Body of pancreas (tissue), 4 donors: ENCODE measurements at regions not wholly inside any gene's neighbourhood (a gene's known extent, or its start where the extent isn't known, plus 50 kb on each side); places are given as distances from the start of the nearest gene placed in this dataset.

ENCODE experiments used
- ATAC-seq: fragments of 150-250 bp; one replicate; pipeline ENCODE4 v1.9.1; 2016
- DNase-seq, 4 donors: peaks; one replicate each; pipeline ENCODE4 v3.0.0-alpha.2; 2019
- H3K27ac ChIP-seq, 4 donors: fragments of 200-600 bp; sonication (generic); 1 replicate in 3 of 4; 2 replicates in 1 of 4; pipeline versions ENCODE4 v1.5.1 to v1.6.1; 2016 to 2019; ENCODE audit warnings: mild to moderate bottlenecking in 1 of 4, mixed read lengths in 1 of 4, moderate library complexity in 1 of 4
- H3K27me3 ChIP-seq, 2 donors: fragments of 200-600 bp; sonication (generic); one replicate each; pipeline ENCODE4 v1.6.0; 2016; ENCODE audit warnings: mild to moderate bottlenecking in 1 of 2
- H3K36me3 ChIP-seq, 2 donors: fragments of 200-600 bp; sonication (generic); replicated peaks in 1 of 2; 2 replicates each; pipeline ENCODE4 v1.5.1; 2016; ENCODE audit warnings: low read depth in 2 of 2; ENCODE audit not compliant: insufficient read depth in 1 of 2
- H3K4me1 ChIP-seq: fragments of 200-600 bp; sonication (generic); one replicate; pipeline ENCODE4 v1.6.0; 2016
- H3K4me3 ChIP-seq, 2 donors: fragments of 200-600 bp; sonication (generic); 1 replicate in 1 of 2; 2 replicates in 1 of 2; pipeline ENCODE4 v1.5.1; 2016 to 2019
- H3K9me3 ChIP-seq, 3 donors: fragments of 200-600 bp; sonication (generic); 1 replicate in 2 of 3; 2 replicates in 1 of 3; pipeline ENCODE4 v1.5.1; 2016
- POLR2A ChIP-seq, 3 donors: fragments of 450-650 bp; IDR thresholded peaks; one replicate each; pipeline ENCODE4 v1.6.1; 2016; ENCODE audit warnings: antibody characterized with exemption in 3 of 3, mild to moderate bottlenecking in 2 of 3
- WGBS, 2 donors: methylation state at CpG; one replicate each; pipeline ENCODE4 v1.1.5; 2017; 5-methylcytosine and 5-hydroxymethylcytosine counted together
- intact Hi-C: fragments of 100-400 bp; cut with DNase I; formaldehyde crosslinking; loops from one replicate; pipeline ENCODE4 v1.15.1; 2023
- TF ChIP-seq, protein P1 (sequence below), 7 experiments: fragments of 450-650 bp in 4 of 7; fragments of 200-600 bp in 3 of 7; sonication (generic) in 3 of 7; IDR thresholded peaks; one replicate each; pipeline ENCODE4 v1.5.1; 2016 to 2019; ENCODE audit warnings: antibody characterized with exemption in 7 of 7

DNA sequence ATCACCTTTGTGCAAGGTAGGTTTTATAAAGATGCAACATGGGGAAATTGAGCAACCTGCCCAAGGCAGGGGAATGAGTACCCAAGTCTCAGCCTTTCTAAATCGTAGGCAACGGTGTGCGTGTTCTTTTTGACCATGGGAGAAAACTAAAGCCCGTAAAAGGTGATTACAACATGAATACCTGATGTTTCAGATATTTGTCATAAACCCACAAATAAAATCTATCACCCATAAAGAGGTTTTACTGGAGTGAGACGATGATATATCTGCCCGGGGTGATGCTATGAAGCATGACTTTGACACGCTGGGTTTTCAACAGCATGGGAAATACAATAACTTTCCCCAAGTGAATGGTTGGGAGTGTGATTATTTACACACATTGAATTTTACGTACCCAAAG is 406.3 kb upstream of the KLF6 start:
- Histone ChIP-seq H3K27ac (no peak overlapping the region), H3K9me3 (no peaks in the 10 kb centered on the region), H3K27me3 (no peaks in the 10 kb centered on the region), H3K4me3 (no peak overlapping the region), H3K36me3 (no peaks in the 10 kb centered on the region), H3K4me1 (no peaks in the 10 kb centered on the region)
- intact Hi-C loops: no loop called here
- 73 to 76% methylated on average over 8 of the region's 8 CpGs for WGBS, 2 donors
- DNase-seq (no peak), ATAC-seq (no peak)
- TF ChIP-seq POLR2A (IDR thresholded peaks at IDR 0.05): no peak
- TF ChIP-seq, protein P1, sequence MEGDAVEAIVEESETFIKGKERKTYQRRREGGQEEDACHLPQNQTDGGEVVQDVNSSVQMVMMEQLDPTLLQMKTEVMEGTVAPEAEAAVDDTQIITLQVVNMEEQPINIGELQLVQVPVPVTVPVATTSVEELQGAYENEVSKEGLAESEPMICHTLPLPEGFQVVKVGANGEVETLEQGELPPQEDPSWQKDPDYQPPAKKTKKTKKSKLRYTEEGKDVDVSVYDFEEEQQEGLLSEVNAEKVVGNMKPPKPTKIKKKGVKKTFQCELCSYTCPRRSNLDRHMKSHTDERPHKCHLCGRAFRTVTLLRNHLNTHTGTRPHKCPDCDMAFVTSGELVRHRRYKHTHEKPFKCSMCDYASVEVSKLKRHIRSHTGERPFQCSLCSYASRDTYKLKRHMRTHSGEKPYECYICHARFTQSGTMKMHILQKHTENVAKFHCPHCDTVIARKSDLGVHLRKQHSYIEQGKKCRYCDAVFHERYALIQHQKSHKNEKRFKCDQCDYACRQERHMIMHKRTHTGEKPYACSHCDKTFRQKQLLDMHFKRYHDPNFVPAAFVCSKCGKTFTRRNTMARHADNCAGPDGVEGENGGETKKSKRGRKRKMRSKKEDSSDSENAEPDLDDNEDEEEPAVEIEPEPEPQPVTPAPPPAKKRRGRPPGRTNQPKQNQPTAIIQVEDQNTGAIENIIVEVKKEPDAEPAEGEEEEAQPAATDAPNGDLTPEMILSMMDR (IDR thresholded peaks at IDR 0.05): no peak

DNA sequence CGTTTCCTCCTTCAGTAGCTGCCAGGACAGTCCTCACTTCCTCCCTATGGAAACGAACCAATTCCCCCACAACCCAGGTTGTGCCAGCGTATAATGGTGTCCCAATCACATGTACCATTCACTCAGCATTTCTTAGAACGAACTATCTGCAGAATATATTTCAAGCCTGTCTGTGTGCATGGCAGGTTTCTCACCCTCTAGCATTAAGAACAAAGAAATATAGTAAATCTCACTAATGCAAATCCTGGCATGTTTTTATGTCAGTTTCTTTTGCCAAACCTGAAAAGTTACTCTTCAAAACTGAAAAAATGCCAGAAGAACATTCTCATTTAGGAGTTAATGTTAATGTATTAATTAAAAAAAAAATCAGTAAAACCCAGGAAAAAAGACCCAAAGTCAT is 405.9 kb upstream of the KLF6 start:
- intact Hi-C loops: no loop called here
- Histone ChIP-seq H3K4me1 (no peaks in the 10 kb centered on the region), H3K27ac (no peak overlapping the region), H3K36me3 (no peaks in the 10 kb centered on the region), H3K27me3 (no peaks in the 10 kb centered on the region), H3K4me3 (no peak overlapping the region), H3K9me3 (no peaks in the 10 kb centered on the region)
- no peak for TF ChIP-seq POLR2A (IDR thresholded peaks at IDR 0.05)
- TF ChIP-seq, protein P1 (IDR thresholded peaks at IDR 0.05): no peak
- 57 to 71% methylated on average over 4 of the region's 4 CpGs for WGBS, 2 donors
- ATAC-seq: no peak
- no peak for DNase-seq

DNA sequence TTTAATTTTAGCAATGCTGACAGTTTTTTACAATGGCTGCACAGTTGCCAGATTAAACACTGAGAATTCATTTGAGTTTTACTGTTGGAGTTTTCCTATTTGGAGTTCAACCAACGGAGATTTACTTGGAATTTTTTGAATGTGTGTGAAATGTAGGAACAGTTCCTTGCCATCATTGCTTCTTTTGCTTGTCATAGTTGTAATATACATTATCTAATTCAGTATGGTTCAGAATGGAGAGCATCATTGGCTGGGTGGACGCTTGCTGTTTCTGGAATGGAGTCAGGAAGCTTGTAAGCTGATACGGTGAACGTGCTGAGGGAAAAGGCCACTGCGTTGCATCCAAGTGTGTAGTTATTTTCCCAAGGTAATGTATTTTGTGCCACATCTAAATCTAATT is 404.3 kb upstream of the KLF6 start:
- no peak overlapping the region for H3K4me3 ChIP-seq
- no peaks in the 10 kb centered on the region for H3K27me3 ChIP-seq
- H3K27ac ChIP-seq: no peak overlapping the region
- WGBS, 2 donors: 77 to 78% methylated on average over 5 of the region's 5 CpGs
- no peaks in the 10 kb centered on the region for H3K4me1 ChIP-seq
- intact Hi-C loops: no loop called here
- H3K9me3 ChIP-seq: no peaks in the 10 kb centered on the region
- no peak for ATAC-seq
- H3K36me3 ChIP-seq: no peaks in the 10 kb centered on the region
- TF ChIP-seq POLR2A (IDR thresholded peaks at IDR 0.05): no peak
- TF ChIP-seq, protein P1 (IDR thresholded peaks at IDR 0.05): no peak
- no peak for DNase-seq

DNA sequence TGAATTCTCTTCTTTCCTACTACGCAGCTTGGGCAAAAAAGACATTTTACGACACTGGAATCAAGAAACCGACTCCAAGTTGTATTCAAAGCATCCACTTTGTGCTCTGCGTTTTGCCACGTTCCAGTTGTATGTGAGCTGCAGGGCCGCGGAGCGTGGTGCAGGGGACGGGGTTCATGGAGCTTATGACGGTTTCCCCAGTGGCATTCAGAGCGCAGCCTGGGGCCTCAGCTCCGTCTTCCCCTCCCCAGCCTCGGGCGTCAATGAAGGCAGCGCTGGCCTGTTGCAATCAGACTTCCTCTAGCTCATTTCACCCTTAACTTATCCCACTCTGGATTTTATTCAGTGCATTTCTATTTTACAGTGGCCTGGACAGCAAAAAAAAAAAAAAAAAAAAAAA is 403.4 kb upstream of the KLF6 start:
- WGBS, 2 donors: 77 to 80% methylated on average over 14 to 15 of the region's 15 CpGs
- H3K36me3 ChIP-seq: no peaks in the 10 kb centered on the region
- TF ChIP-seq, protein P1 (IDR thresholded peaks at IDR 0.05): no peak
- TF ChIP-seq POLR2A (IDR thresholded peaks at IDR 0.05): no peak
- ATAC-seq: no peak
- no peaks in the 10 kb centered on the region for H3K27me3 ChIP-seq
- intact Hi-C loops: no loop called here
- no peak for DNase-seq
- H3K4me3 ChIP-seq: no peak overlapping the region
- no peaks in the 10 kb centered on the region for H3K4me1 ChIP-seq
- no peak overlapping the region for H3K27ac ChIP-seq
- H3K9me3 ChIP-seq: no peaks in the 10 kb centered on the region

DNA sequence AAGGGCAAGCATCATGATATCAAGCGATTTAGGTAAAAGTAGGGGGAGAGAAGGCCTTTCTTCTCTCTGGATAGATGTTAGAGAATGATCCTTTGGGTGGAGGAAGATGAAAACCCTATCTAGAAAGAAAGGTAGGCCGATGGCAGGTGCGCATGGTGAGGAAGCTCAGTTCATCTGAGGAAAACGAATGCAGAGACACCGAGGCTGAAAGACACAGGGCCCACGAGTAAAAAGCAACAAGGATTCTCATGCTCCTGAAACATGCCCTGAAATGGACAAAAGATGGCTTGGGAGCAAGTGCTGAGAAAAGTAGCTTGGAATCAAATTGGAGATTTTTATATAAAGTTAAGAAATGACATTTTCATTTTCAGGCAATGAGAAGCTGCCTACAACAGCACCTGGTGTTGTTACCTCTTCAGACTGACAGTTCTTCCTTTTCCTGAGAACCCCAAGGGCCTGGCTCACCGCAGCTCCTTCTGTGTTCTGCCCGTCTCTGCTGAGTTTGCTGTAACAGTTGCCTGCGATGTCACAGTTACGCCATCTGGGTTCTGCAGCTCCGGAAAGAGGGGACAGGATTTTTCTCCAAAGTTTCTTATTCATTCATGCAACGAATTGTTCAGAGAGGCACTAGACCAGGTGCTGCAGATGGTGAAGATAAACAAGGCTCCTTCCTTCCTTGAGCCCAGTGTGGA is 402.0 kb upstream of the KLF6 start:
- intact Hi-C loops: no loop called here
- Histone ChIP-seq H3K9me3 (no peaks in the 10 kb centered on the region), H3K4me3 (no peak overlapping the region), H3K27ac (no peak overlapping the region), H3K4me1 (no peaks in the 10 kb centered on the region), H3K27me3 (no peaks in the 10 kb centered on the region), H3K36me3 (no peaks in the 10 kb centered on the region)
- WGBS, 2 donors: 73 to 85% methylated on average over 12 of the region's 12 CpGs
- ATAC-seq (no peak), DNase-seq (no peak)
- TF ChIP-seq, protein P1 (IDR thresholded peaks at IDR 0.05): no peak
- no peak for TF ChIP-seq POLR2A (IDR thresholded peaks at IDR 0.05)
